HG03520 (cell line): ENCODE measurements at regions not wholly inside any gene's neighbourhood (a gene's known extent, or its start where the extent isn't known, plus 50 kb on each side); places are given as distances from the start of the nearest gene placed in this dataset.
"Not testable (repeated sequence)": the region's sequence is repeated elsewhere in the genome, so short reads cannot be mapped to it uniquely, and the experiment has no call there.

Experiments
- ATAC-seq: cut with Tn5 transposase; IDR thresholded peaks from one replicate; pipeline ENCODE4 v1.9.1; 2021; ENCODE audit warnings: mild to moderate bottlenecking, moderate library complexity; ENCODE audit not compliant: unreplicated experiment

DNA sequence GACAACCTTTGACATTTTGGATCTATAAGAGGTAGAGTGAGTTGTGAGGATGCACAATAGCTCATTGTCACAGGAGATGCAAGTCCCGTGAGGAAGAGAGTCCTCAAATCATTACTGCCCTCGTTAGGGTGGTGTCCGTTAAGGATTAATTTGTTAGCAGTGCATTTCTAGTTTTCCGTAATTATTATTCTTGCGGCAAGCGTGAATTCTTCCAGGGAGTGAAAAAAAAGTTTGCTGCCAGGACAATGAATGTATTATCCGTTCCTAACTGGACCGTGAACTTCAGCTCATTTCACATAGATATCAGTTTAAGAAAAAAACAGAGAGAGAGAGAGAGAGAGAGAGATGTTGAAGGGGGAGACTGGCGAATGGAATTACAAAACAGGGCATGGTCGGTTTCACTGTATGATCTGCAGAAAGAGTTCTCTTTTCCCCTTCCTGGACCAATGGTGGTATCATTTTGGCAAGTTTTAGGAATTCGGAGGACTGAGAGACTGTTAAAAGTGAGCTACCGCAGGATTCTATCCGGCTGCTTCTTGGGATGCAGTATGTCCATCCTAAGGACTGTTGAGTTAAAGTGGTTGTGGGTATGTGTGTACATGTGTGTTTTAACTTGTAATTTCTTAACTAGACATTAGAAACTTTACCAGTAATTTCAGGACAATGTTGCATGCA lies 216.0 kb upstream of the NFIA start:
- ATAC-seq = no peak

GRCh38 chr1:60865166-60865565 lies 217.2 kb upstream of the NFIA start:
- ATAC-seq = no peak

GRCh38 chr1:60864722-60865121 lies 217.6 kb upstream of the NFIA start:
- no peak for ATAC-seq

DNA sequence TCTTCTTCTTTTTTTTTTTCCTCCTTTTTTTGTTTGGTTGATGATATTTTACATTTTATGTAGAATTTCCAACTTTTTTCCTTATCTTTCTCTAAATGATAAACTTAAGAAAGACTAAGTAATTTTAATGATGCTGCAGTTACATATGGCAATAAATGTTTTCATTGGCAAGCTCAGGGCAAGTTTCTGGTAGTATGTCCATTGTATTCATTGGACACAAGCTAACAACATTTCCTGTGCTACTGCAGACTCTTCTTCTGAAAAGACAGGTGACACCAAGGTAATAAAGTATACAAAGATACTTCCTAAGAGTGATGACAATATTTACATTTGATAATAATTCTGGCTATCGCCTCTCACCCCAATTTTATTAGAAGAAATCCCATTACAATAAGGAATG lies 219.2 kb upstream of the NFIA start:
- ATAC-seq = no peak

GRCh38 chr1:60861961-60862567 lies 220.3 kb upstream of the NFIA start:
- no peak for ATAC-seq

DNA sequence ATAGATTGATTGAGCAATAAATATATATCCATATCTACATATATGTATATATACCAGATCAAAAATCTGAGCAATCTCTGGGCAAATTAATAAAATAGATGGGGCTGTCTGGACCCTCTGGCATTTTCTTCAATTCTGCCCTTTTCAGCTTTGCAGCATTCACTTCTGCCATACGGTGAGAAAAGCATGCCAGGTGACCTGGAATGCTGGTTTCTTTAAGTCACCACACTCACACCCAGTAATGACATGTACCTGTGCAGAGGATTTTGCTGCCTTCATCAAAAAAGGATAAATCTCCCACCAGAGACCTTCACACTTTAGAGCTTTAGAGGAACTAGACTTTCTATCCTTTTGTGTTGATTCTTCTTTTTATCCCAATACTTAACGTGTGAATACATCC lies 223.2 kb upstream of the NFIA start:
- ATAC-seq = no peak

DNA sequence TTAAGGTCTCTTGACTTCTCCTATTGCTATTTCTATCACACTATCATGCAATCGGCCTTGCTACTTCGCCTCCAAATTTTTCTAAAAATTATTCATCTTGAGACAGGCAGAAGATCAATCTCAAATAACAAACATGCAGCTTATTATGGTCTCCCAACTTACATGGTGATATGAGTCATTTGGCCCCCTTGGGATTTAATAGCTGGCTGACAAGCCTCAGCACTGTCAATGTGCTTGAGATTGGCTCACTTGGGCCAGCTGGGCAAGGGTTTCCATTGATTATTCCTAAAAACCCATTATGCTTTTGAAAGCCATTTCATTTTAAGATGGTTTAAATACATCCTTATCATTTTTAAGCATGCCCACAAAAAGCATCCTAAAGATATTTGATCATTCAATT lies 224.5 kb upstream of the NFIA start:
- no peak for ATAC-seq

DNA sequence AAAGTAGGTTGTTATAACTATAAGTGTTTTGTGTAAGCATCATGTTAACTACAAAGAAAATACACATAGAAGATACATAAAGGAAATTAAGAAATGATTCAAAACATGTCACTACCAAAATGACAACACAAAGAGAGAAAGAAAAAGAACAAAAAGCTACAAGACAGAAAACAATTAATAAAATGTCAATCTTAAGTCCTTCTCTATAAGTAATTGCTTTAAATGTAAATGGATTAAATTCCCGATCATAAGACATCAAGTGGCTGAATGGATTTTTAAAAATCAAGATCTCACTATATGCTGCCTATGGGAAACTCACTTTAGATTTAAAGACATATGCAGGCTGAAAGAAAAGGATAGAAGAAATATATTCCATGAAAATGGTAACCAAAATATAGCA lies 232.3 kb upstream of the NFIA start:
- no peak for ATAC-seq

DNA sequence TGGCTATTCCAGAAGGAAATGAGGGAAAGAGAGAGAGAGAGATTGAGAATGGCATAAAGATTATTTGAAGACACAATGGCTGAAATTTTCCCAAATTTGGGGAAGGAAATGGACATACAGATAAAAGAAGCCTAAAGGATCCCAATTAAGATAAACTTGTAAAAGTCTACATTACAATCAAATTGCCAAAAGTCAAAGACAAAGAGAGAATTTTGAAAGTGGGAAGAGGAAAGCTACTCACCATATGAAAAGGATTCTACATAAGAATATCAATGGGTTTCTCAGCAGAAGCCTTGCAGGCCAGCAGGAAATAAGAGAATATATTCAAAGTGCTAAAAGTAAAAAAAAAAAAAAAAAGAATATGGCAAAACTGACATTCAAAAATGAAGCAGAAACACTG lies 233.0 kb upstream of the NFIA start:
- no peak for ATAC-seq

GRCh38 chr1:60848583-60849188 lies 233.7 kb upstream of the NFIA start:
- ATAC-seq = no peak

- no peak for ATAC-seq
Observed at GRCh38 chr1:60847855-60848582, 234.3 kb upstream of the NFIA start.

DNA sequence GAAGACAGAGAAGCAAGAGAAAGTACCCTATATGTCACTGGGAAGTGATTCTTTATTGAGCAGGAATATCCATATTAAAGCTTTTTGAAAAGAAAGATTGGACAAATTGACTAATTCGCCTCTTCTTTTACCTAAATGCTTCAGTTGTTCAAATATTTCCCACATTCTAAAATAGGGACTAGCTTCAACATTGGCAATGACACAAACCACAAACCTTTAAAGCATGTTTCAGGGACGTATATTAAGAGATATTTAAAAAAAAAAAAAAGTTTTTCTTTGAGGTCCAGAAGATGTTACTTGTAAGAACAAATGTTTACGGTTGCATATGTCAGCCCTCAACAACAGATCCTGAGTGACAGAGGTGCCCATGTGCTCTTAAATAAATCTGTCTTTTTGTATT lies 235.0 kb upstream of the NFIA start:
- no peak for ATAC-seq

GRCh38 chr1:60845659-60846058 lies 236.7 kb upstream of the NFIA start:
- ATAC-seq = not testable (repeated sequence)

GRCh38 chr1:60842304-60842703 lies 240.1 kb upstream of the NFIA start:
- no peak for ATAC-seq

DNA sequence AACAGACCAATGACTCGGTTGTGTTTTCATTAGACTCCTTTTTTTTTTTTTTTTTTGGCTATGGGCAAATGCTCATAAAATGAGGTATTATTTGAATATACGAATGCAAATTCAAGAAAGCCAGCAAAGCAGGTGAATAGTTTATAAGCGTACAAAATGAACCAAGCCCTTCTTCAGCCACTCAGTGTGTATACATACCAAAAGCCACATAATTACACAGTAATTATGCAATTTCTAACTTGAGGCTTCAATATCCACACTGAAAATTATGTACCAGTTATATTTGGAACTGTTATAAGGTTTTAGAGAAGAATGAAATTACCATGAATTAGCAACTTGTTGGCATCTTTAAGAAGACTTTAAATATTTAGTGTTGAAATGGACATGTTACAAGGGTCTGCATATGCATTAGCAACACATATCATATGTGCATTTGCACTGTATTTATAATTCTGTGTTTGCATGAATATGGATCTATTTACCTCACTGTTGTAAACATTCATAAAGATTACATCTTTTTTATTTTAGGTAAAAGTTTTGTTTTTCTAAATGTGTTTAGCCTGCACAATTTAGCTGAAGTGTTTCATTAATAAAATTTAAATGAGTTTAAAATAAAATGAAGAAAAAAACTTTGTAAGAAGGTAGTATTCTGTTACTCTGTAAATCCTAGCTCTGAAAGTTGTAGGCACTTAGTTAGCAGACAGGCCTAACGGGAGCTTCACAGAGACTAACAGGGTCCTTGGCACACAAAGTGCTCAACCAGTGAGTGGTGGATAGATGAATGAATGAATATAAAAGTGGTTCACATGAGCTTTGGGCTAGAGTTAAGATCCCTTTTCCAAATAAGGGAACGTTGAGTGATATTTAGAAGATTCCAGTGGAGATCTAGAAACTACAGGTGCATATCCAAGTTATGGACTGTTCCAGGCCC lies 241.0 kb upstream of the NFIA start:
- no peak for ATAC-seq

DNA sequence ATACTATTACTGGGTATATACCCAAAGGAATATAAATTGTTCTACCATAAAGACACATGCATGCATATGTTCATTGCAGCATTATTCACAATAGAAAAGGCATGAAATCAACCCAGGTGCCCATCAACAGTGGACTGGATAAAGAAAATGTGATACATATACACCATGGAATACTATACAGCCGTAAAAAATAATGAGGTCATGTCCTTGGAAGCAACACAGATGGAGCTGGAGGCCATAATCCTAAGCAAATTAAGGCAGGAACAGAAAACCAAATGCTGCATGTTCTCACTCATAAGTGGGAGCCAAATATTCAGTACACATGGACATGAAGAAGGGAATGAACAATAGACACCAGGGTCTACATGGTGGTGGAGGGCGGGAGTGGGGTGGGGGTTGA lies 241.9 kb upstream of the NFIA start:
- not testable (repeated sequence) for ATAC-seq

DNA sequence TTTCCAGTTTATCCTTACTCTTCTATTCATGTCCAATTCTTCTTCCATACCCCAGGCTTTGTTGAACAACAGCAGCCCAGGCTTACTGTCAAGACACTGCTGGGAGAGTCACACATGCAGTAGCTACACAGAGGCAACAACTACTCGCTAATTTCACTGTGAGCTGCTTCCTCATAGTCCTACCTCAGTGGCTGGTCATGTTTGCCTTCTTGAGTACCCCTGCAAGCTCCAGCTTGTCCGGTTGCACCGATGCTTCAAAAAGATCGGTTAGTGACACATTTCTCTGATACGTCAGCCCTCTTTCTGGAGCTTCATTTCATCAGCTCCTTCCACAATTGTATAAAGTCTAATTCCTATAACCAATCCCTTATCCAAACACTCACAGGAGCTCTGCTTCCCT lies 246.7 kb upstream of the NFIA start:
- no peak for ATAC-seq

- no peak for ATAC-seq
Observed at GRCh38 chr1:60833173-60833572, 249.2 kb upstream of the NFIA start.

- no peak for ATAC-seq
Observed at GRCh38 chr1:60832367-60832766, 250.0 kb upstream of the NFIA start.

- no peak for ATAC-seq
Observed at GRCh38 chr1:60831780-60832179, 250.6 kb upstream of the NFIA start.

- ATAC-seq = no peak
Observed at GRCh38 chr1:60828944-60829343, 253.4 kb upstream of the NFIA start.
